IPS-18c (cell line): ENCODE measurements at regions not wholly inside any gene's neighbourhood (a gene's known extent, or its start where the extent isn't known, plus 50 kb on each side); places are given as distances from the start of the nearest gene placed in this dataset.
"Not testable (repeated sequence)": the region's sequence is repeated elsewhere in the genome, so short reads cannot be mapped to it uniquely, and the experiment has no call there.

ENCODE experiments used
- H3K4me3 ChIP-seq: 2 replicates; pipeline ENCODE4 v1.7.0; 2013; ENCODE audit warnings: low read depth, mild to moderate bottlenecking, low read length, moderate library complexity; ENCODE audit not compliant: insufficient read depth
- H3K9me3 ChIP-seq: one replicate; pipeline ENCODE4 v1.6.1; 2013; ENCODE audit warnings: mild to moderate bottlenecking, low read length, moderate library complexity; ENCODE audit not compliant: control insufficient read depth, insufficient read depth

DNA sequence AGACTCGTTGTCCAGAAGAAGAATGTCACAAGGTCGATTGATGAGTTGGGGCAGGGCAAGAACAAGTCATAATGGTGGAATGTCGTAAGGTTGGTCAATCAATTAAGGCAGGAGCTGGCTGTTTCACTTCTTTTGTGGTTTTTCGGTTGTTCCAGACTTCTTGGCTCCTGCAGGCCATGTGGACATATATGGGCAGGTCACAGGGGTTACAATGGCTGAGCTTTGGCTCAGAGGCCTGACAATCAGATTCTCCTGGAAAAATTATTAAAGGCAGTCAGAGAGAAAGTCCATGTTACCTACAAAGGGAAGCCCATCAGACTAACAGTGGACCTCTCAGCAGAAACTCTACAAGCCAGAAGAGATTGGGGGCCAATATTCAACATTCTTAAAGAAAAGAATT lies 785.3 kb downstream of the METTL4 start:
- not testable (repeated sequence) for H3K9me3 ChIP-seq, H3K4me3 ChIP-seq

DNA sequence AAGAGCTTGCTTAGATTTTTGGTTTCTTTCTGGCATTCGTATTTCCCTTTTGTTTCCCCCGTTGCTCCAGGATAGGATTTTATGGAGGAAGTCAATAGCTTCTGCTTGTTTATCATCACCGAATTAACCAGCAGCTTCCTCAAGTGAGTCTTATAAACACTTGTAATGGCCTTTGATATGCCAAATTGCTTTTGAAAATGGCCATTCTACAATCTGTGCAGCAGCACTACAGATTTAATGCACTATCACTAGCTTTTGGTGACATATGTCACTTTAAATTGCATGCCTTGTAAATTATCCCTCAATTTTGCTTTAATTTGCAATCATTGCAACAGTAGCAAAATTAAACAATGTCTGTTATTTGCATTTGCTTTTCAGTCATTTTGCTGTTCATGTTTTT lies 774.7 kb downstream of the METTL4 start:
- no peak overlapping the region for H3K4me3 ChIP-seq
- H3K9me3 ChIP-seq, result no peaks in the 10 kb centered on the region

- no peak overlapping the region for H3K4me3 ChIP-seq
- no peaks in the 10 kb centered on the region for H3K9me3 ChIP-seq
Observed at GRCh38 chr18:1797235-1797634, 774.1 kb downstream of the METTL4 start.

DNA sequence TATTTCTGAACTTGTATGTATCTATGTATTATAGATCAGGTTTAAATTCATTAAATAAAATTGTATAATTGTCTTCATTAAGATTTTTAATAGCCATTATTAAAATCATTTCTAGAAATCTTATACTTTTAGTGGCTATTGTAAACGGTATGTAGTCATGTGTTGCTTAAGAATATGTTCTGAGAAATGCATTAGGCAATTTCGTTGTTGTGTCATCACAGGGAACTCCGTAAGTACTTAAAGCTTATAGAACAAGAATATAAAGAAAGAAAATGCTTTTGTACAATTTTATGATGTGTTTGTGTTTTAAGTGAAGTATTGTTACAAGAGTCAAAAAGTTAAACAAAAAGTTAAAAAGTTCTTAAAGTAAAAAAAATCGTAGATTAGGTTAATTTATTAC lies 765.8 kb downstream of the METTL4 start:
- H3K4me3 ChIP-seq, result no peak overlapping the region
- no peaks in the 10 kb centered on the region for H3K9me3 ChIP-seq

GRCh38 chr18:1806884-1807615 lies 764.3 kb downstream of the METTL4 start:
- Histone ChIP-seq H3K9me3 (no peaks in the 10 kb centered on the region), H3K4me3 (no peak overlapping the region)

GRCh38 chr18:1811282-1811681 lies 760.0 kb downstream of the METTL4 start:
- no peak overlapping the region for H3K4me3 ChIP-seq
- no peaks in the 10 kb centered on the region for H3K9me3 ChIP-seq

GRCh38 chr18:1825296-1825695 lies 746.0 kb downstream of the METTL4 start:
- Histone ChIP-seq H3K9me3 (no peaks in the 10 kb centered on the region), H3K4me3 (no peak overlapping the region)

DNA sequence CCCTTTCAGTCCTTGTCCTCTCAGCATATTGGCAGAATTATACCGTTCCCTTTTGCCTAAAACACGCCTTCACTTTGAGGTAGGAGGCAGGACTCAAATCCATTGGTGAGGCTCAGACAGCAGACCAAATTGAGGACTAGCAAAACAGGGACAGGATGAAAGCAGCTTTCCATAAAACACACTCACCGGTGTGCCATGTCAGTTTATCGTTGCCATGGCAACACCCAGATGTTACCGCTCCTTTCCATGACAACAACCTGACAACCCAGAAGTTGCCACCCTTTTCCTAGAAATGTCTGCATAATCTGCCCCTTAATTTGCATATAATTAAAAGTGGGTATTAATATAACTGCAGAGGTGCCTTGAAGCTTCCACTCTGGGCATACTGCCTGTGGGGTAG lies 730.4 kb downstream of the METTL4 start:
- no peak overlapping the region for H3K4me3 ChIP-seq
- no peaks in the 10 kb centered on the region for H3K9me3 ChIP-seq

GRCh38 chr18:1846640-1847039 lies 724.7 kb downstream of the METTL4 start:
- H3K9me3 ChIP-seq, result no peaks in the 10 kb centered on the region
- no peak overlapping the region for H3K4me3 ChIP-seq

- Histone ChIP-seq H3K4me3 (no peak overlapping the region), H3K9me3 (no peaks in the 10 kb centered on the region)
Observed at GRCh38 chr18:1848716-1849115, 722.6 kb downstream of the METTL4 start.

GRCh38 chr18:1849386-1849785 lies 721.9 kb downstream of the METTL4 start:
- Histone ChIP-seq H3K4me3 (no peak overlapping the region), H3K9me3 (no peaks in the 10 kb centered on the region)

GRCh38 chr18:1857281-1857680 lies 714.0 kb downstream of the METTL4 start:
- H3K9me3 ChIP-seq, H3K4me3 ChIP-seq: not testable (repeated sequence)

DNA sequence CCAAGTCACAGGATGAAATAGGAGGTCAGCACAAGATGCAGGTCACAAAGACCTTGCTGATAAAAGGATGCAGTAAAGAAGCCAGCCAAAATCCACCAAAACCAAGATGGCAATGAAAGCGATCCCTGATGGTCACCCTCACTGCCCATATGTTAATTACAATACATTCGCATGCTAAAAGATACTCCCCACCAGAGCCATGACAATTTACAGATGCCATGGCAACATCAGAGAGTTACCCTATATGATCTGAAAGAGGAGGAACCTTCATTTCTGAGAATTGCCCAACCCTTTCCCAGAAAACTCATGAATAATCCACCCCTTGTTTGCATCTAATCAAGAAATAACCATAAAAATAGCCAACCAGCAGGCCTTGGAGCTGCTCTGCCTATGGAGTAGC lies 709.8 kb downstream of the METTL4 start:
- no peak overlapping the region for H3K4me3 ChIP-seq
- H3K9me3 ChIP-seq, result no peaks in the 10 kb centered on the region

DNA sequence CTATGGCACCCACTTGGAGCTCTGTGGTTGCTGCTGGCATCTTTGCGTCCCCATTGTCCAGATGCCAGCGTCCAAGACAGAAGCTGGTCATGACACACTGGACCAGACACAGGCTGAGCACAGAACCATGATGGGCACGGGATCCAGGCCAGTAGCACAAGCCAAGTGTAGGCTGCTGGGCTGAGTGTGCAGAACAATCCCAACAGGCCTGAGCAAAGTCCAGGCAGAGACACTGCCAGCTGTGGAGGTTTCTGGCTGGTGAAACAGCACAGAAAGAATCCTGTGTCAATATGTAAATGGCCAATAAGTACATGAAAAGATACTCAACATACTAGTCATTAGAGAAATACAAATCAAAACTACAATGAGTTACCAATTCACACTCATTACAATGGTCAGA lies 705.4 kb downstream of the METTL4 start:
- Histone ChIP-seq H3K9me3 (no peaks in the 10 kb centered on the region), H3K4me3 (no peak overlapping the region)

GRCh38 chr18:1872274-1872673 lies 699.0 kb downstream of the METTL4 start:
- H3K9me3 ChIP-seq, result no peaks in the 10 kb centered on the region

GRCh38 chr18:1875219-1875618 lies 696.1 kb downstream of the METTL4 start:
- Histone ChIP-seq H3K9me3 (no peaks in the 10 kb centered on the region), H3K4me3 (no peak overlapping the region)

More at GRCh38 chr18:1872274-1872673, 699.0 kb downstream of the METTL4 start:
- H3K4me3 ChIP-seq, result no peak overlapping the region

- Histone ChIP-seq H3K9me3 (no peaks in the 10 kb centered on the region), H3K4me3 (no peak overlapping the region)
Observed at GRCh38 chr18:1884623-1885022, 686.7 kb downstream of the METTL4 start.

DNA sequence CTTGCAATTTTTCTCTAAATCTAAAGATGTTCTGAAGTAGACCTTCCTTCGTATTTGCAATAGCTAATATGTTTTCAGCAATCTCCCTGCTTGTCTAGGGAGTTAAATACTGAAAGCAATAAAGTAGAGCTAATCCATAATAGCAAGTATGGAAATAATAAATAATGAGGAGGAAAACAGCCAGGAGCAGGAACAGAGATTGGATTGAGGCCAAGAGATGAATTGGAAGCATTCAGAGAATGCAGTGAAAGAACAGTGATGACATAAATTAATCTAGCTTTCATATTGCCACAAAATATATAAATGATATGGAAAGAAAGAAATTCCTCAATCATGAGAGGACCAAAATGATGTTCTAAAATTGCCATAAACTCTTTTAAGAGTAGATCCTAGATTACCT lies 679.7 kb downstream of the METTL4 start:
- no peaks in the 10 kb centered on the region for H3K9me3 ChIP-seq
- no peak overlapping the region for H3K4me3 ChIP-seq

DNA sequence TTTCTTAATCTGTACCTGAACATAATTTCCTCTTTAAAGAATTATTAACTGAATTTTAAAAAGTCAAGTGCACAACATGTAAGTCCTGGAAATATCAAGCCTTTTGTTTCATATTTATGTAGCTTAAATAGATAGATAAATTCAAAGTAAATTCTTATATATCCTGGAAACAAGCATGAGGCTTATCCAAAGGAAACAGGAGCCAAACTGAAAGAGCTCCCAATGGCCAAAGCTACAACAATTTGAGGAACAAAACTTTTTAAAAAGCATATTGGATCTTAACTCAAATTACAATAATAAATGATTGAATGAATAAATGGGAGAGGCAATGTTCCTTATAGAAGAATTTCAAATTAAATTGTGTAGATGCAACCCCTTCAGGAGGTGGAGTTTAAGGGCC lies 679.1 kb downstream of the METTL4 start:
- H3K4me3 ChIP-seq, result no peak overlapping the region
- H3K9me3 ChIP-seq, result no peaks in the 10 kb centered on the region
